Vagina (tissue), 2 donors: ENCODE measurements at regions not wholly inside any gene's neighbourhood (a gene's known extent, or its start where the extent isn't known, plus 50 kb on each side); places are given as distances from the start of the nearest gene placed in this dataset.

Experiments
- DNase-seq, 2 donors: peaks; one replicate each; pipeline ENCODE4 v3.0.0-alpha.2; 2017; ENCODE audit errors: extremely low spot score in 2 of 2
- H3K27ac ChIP-seq: fragments of 200-600 bp; sonication (generic); one replicate; pipeline ENCODE4 v1.5.1; 2019
- H3K27me3 ChIP-seq: fragments of 200-600 bp; sonication (generic); one replicate; pipeline ENCODE4 v1.5.1; 2019
- H3K36me3 ChIP-seq, 2 donors: fragments of 200-600 bp; sonication (generic); one replicate each; pipeline ENCODE4 v1.5.1; 2017 to 2019
- H3K4me1 ChIP-seq: fragments of 200-600 bp; sonication (generic); one replicate; pipeline ENCODE4 v1.5.1; 2019
- H3K4me3 ChIP-seq, 2 donors: fragments of 200-600 bp; sonication (generic); 1 replicate in 1 of 2; 2 replicates in 1 of 2; pipeline ENCODE4 v1.5.1; 2016 to 2019
- H3K9me3 ChIP-seq: fragments of 200-600 bp; sonication (generic); one replicate; pipeline ENCODE4 v1.5.1; 2019
- CTCF ChIP-seq, 3 experiments: fragments of 450-650 bp in 2 of 3; fragments of 200-600 bp in 1 of 3; sonication (generic) in 1 of 3; IDR thresholded peaks; one replicate each; pipeline ENCODE4 v1.5.1; 2017 to 2019; ENCODE audit warnings: antibody characterized with exemption in 3 of 3, mild to moderate bottlenecking in 2 of 3, moderate library complexity in 2 of 3
- POLR2A ChIP-seq, 2 donors: fragments of 450-650 bp; IDR thresholded peaks; one replicate each; pipeline ENCODE4 v1.6.1; 2017; ENCODE audit warnings: antibody characterized with exemption in 2 of 2, mild to moderate bottlenecking in 2 of 2, moderate library complexity in 2 of 2
- POLR2AphosphoS5 ChIP-seq, 2 donors: sonication (generic); formaldehyde crosslinking; IDR thresholded peaks; one replicate each; pipeline ENCODE4 v1.9.0; 2017; ENCODE audit warnings: antibody characterized with exemption in 2 of 2, mild to moderate bottlenecking in 2 of 2, low read depth in 1 of 2; ENCODE audit not compliant: insufficient read depth in 1 of 2
- intact Hi-C: fragments of 100-400 bp; cut with DNase I; formaldehyde crosslinking; loops from one replicate; pipeline ENCODE4 v1.15.1; 2023

GRCh38 chr9:106314476-106314875, 548.5 kb upstream of the ZNF462 start:
- no peaks in the 10 kb centered on the region for H3K4me1 ChIP-seq
- DNase-seq = no peak
- no peak for TF ChIP-seq POLR2AphosphoS5 (IDR thresholded peaks at IDR 0.05; ENCODE audit: insufficient read depth in 1 of 2, low read depth in 1 of 2)
- TF ChIP-seq POLR2A (IDR thresholded peaks at IDR 0.05) = no peak
- no peak for TF ChIP-seq CTCF (IDR thresholded peaks at IDR 0.05)
- H3K27ac ChIP-seq = no peak overlapping the region
- no peak overlapping the region for H3K4me3 ChIP-seq
- H3K27me3 ChIP-seq = no peaks in the 10 kb centered on the region
- intact Hi-C loops = no loop called here
- H3K9me3 ChIP-seq = no peaks in the 10 kb centered on the region
- no peaks in the 10 kb centered on the region for H3K36me3 ChIP-seq

GRCh38 chr9:106321394-106322180, 541.4 kb upstream of the ZNF462 start:
- intact Hi-C loops = no loop called here
- no peak overlapping the region for H3K27ac ChIP-seq

GRCh38 chr9:106322706-106323245, 540.2 kb upstream of the ZNF462 start:
- H3K36me3 ChIP-seq = no peaks in the 10 kb centered on the region
- H3K9me3 ChIP-seq = no peaks in the 10 kb centered on the region
- no peak for TF ChIP-seq POLR2A (IDR thresholded peaks at IDR 0.05)
- no peak for TF ChIP-seq CTCF (IDR thresholded peaks at IDR 0.05)
- TF ChIP-seq POLR2AphosphoS5 (IDR thresholded peaks at IDR 0.05; ENCODE audit: insufficient read depth in 1 of 2, low read depth in 1 of 2) = no peak
- intact Hi-C loops = no loop called here
- H3K4me1 ChIP-seq = no peaks in the 10 kb centered on the region
- H3K27ac ChIP-seq = no peak overlapping the region
- no peaks in the 10 kb centered on the region for H3K27me3 ChIP-seq
- no peak overlapping the region for H3K4me3 ChIP-seq
- no peak for DNase-seq

More at GRCh38 chr9:106321394-106322180, 541.4 kb upstream of the ZNF462 start:
- H3K27me3 ChIP-seq = no peaks in the 10 kb centered on the region
- no peak overlapping the region for H3K4me3 ChIP-seq
- no peak for DNase-seq
- H3K36me3 ChIP-seq = no peaks in the 10 kb centered on the region
- H3K4me1 ChIP-seq = no peaks in the 10 kb centered on the region
- no peaks in the 10 kb centered on the region for H3K9me3 ChIP-seq
- TF ChIP-seq CTCF (IDR thresholded peaks at IDR 0.05) = no peak
- no peak for TF ChIP-seq POLR2A (IDR thresholded peaks at IDR 0.05)
- TF ChIP-seq POLR2AphosphoS5 (IDR thresholded peaks at IDR 0.05; ENCODE audit: insufficient read depth in 1 of 2, low read depth in 1 of 2) = no peak

- no peaks in the 10 kb centered on the region for H3K4me1 ChIP-seq
- H3K27me3 ChIP-seq = no peaks in the 10 kb centered on the region
- TF ChIP-seq POLR2AphosphoS5 (IDR thresholded peaks at IDR 0.05; ENCODE audit: insufficient read depth in 1 of 2, low read depth in 1 of 2) (no peak), POLR2A (IDR thresholded peaks at IDR 0.05) (no peak), CTCF (IDR thresholded peaks at IDR 0.05) (no peak)
- H3K27ac ChIP-seq = no peak overlapping the region
- DNase-seq = no peak
- no peaks in the 10 kb centered on the region for H3K9me3 ChIP-seq
- no peak overlapping the region for H3K4me3 ChIP-seq
- H3K36me3 ChIP-seq = no peaks in the 10 kb centered on the region
- intact Hi-C loops = no loop called here
Measured at GRCh38 chr9:106324053-106324585, 538.8 kb upstream of the ZNF462 start.
